GM12873 (cell line): ENCODE measurements at regions not wholly inside any gene's neighbourhood (a gene's known extent, or its start where the extent isn't known, plus 50 kb on each side); places are given as distances from the start of the nearest gene placed in this dataset.

Source experiments
- TF ChIP-seq, protein P1 (sequence below): IDR thresholded peaks from 2 replicates; pipeline ENCODE4 v1.5.1; 2012; ENCODE audit warnings: low read depth, mild to moderate bottlenecking, moderate library complexity, low read length, control low read depth; ENCODE audit not compliant: insufficient read depth; ENCODE audit errors: missing control alignments

DNA sequence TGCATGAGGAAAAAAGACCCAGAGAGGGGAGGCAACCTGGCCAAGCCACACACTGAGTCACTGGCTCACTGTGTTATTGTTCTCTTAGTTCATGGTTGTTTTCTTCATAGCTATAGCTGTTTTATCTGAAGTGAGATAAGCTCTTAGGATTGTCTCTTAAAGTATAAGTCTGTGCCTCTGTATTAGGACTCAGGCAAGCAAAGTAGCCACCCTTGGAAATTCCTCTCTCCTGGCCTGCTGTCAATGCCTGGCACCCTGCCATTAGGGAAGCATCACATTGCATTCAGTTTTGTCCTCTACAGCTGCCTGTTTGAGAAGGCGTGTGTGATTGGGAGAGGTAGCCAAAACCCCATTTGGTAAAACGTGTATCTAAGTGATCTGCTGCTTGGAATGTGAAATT lies 147.4 kb upstream of the GLRA1 start:
- TF ChIP-seq, protein P1, sequence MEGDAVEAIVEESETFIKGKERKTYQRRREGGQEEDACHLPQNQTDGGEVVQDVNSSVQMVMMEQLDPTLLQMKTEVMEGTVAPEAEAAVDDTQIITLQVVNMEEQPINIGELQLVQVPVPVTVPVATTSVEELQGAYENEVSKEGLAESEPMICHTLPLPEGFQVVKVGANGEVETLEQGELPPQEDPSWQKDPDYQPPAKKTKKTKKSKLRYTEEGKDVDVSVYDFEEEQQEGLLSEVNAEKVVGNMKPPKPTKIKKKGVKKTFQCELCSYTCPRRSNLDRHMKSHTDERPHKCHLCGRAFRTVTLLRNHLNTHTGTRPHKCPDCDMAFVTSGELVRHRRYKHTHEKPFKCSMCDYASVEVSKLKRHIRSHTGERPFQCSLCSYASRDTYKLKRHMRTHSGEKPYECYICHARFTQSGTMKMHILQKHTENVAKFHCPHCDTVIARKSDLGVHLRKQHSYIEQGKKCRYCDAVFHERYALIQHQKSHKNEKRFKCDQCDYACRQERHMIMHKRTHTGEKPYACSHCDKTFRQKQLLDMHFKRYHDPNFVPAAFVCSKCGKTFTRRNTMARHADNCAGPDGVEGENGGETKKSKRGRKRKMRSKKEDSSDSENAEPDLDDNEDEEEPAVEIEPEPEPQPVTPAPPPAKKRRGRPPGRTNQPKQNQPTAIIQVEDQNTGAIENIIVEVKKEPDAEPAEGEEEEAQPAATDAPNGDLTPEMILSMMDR = no peak

DNA sequence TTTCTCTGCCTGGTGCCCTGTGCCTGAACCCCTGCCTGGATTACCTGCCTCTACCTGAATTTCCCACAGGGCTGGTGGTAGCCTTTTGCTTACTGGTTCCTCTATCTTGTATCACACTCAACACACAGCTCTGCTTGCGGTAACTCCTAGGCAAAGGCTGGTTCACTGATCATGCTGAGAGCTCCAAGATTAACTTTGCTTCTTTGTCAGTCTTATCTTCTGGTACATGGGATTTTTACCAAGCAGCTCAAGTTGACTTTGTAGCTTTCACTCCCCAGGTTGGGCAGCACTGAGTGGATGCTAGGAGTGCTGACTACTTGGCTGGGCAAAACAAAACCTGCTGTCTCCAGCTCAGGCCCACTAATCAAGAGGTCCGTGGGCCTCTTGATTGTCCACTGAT lies 145.9 kb upstream of the GLRA1 start:
- TF ChIP-seq, protein P1 = no peak

- TF ChIP-seq, protein P1 = no peak
These were observed 142.1 kb upstream of the GLRA1 start for GRCh38 chr5:152066784-152067183.

GRCh38 chr5:152063004-152063403 lies 138.4 kb upstream of the GLRA1 start:
- TF ChIP-seq, protein P1 = no peak

- TF ChIP-seq, protein P1 = no peak
These were observed 136.4 kb upstream of the GLRA1 start for GRCh38 chr5:152061095-152061494.

DNA sequence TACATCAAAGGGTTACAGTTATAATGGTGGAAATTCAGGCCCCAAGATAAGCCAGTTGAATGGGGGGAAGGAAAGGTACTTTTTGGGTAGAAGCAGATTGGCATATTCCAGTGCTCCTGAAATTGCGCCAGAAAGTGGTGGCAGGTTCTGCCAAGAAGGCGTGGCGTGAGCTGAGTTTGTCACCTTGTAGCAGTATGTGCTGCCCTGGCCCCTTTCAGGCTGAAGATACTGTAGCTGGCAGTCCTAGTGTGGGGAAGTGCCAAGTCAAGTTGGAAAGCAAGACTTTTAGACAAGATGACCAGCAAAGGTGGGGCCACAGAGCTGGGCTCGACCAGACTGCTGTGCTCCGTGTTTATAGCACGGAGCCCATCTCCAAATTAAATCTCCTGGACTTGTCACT lies 133.6 kb upstream of the GLRA1 start:
- TF ChIP-seq, protein P1 = no peak

- TF ChIP-seq, protein P1 = no peak
These were observed 132.3 kb upstream of the GLRA1 start for GRCh38 chr5:152056931-152057330.

DNA sequence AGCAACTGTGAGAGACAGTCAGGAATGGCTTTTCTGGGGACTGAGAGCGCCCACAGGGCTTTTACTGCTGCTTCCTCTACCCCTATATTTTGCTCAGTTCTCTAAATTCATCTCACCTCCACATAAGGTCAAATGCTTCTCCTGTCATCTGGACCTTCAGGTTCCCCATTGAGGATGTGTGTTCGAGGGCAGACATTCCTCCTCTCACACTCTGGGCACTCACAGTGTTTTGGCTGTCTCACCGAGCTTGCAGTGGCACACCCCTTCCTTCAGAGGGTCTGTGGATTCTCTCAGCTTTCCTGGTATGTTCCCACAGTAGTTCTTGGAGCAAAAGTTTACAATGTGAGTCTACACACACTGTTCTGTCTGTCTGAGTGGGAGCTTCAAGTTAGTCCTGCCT lies 127.8 kb upstream of the GLRA1 start:
- TF ChIP-seq, protein P1 = no peak
